Left forelimb (tissue), 1 donor: ENCODE measurements at regions not wholly inside any gene's neighbourhood (a gene's known extent, or its start where the extent isn't known, plus 50 kb on each side); places are given as distances from the start of the nearest gene placed in this dataset.
"Not testable (repeated sequence)": the region's sequence is repeated elsewhere in the genome, so short reads cannot be mapped to it uniquely, and the experiment has no call there.

Experiments used
- DNase-seq: peaks from one replicate; pipeline ENCODE4 v3.0.0-alpha.2; 2018; ENCODE audit warnings: low spot score

DNA sequence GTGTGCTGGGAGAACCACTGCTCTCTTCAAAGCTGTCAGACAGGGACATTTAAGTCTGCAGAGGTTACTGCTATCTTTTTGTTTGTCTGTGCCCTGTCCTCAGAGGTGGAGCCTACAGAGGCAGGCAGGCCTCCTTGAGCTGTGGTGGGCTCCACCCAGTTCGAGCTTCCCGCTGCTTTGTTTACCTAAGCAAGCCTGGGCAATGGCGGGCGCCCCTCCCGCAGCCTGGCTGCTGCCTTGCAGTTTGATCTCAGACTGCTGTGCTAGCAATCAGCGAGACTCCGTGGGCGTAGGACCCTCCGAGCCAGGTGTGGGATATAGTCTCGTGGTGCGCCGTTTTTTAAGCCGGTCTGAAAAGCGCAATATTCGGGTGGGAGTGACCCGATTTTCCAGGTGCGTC is 164.0 kb downstream of the HRH4 start:
- not testable (repeated sequence) for DNase-seq

DNA sequence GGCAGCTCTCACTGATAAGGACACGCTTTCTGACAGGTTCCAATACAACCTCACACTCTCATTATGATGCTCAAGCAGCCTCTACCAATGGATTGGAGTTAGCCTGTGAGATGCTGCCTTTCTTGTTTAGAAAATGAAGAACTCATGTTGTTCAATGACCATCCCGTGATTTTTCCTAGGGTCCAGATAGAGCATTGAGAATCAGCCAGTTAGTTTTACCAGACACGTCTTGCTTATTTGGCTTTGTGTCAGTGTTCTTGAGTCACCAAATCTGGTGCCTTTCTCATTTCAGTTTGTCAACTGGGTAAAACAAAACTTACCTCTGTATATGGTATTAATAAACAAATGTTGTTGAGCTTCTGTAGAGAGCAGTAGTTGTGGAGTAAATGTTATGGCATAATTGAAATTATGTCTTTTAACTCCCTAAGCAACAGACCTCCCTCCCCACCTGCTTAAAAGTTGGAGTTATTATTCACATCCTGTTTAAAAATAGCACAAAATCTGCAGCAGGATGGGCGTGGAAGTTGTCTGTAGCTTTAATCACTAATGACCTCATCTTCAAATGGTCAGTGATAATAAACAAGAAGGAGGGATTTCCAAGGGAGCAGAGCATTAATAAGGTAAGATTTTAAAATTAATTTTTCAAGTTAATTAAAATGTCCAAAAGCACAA is 167.3 kb downstream of the HRH4 start:
- no peak for DNase-seq

DNA sequence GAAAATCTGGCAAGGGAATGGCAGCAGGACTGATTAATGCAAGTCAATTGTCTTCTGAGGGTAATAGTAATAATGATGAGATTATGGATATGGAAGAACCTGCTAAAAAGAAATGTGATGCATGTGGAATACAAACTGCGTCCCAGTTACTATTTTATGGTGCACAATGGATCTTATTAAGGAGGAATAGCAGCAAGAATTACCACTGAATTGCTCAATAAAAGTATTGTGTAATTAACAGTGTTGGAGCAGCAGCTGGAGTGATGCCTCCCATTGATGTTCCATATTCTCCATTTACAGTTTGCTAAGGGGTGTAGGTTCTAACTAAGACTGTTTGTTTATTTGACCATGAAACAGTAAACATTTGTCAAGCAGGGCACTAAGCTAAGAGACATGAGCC is 167.9 kb downstream of the HRH4 start:
- DNase-seq = no peak

GRCh38 chr18:24629921-24630320 is 169.5 kb downstream of the HRH4 start:
- no peak for DNase-seq

DNA sequence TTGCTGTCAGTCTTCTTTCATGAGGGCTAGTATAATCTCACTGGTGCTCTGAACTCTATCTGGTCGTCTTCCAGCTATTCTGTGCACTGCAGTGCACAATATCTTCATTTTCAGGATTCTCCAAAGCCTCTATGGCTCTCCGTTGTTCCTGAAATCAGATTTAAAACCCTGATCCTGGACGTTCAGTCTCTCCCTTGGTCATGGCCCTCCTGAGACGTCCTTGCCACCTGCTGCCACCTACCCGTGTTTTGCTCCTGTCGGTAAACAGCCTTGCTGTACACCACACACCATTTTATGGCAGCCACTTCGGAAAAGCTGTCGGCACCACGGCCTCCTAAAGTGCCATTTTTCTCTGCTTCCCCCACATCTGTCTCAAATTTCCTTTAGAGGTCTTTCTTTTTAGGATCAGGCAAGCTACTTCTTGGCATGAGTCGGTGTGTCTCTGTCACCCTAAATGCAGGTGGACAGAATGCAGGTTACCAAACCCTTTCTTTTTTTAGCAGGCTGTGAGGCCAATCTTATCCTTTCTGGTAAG is 170.0 kb downstream of the HRH4 start:
- DNase-seq = no peak

- no peak for DNase-seq
These were observed 171.0 kb downstream of the HRH4 start for GRCh38 chr18:24631243-24632025.

DNA sequence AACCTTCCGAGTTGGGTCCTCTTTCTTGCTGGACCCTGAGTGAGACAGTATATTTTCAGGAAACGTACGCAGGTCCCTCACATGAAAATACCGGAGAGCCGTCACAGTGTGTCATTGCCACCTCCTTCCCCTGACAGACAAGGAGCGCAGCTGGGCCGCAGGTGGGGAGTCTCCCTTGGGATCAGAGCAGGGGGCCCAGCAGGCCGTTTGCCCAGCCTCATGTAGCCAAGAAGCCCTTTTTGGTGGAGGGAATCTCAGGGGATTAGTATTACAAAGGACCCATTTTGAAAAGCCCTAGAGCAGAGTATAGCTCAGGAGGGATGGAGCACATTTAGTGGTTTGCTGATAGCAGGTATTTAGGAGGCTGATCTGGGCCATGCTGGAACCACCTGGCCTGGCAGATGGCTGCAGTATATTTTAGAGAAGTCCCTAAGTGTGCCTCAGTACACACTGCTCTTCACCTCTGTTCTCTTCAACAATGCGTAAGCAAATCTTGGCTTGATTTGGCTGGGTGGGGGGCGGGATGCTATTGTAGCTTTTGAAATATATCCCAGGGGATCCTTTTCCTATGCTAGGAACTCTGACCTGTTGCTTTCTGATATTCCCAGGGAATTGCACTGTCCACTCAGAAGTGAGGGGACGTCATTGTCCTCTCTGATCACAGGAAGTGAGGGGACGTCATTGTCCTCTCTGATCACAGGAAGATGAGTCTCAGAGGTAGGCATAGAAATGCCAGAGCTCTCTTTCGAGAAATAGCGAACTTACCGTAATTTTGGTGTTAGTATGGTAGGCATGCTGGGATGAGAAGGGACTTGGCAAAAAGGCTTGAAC is 171.9 kb downstream of the HRH4 start:
- no peak for DNase-seq

DNA sequence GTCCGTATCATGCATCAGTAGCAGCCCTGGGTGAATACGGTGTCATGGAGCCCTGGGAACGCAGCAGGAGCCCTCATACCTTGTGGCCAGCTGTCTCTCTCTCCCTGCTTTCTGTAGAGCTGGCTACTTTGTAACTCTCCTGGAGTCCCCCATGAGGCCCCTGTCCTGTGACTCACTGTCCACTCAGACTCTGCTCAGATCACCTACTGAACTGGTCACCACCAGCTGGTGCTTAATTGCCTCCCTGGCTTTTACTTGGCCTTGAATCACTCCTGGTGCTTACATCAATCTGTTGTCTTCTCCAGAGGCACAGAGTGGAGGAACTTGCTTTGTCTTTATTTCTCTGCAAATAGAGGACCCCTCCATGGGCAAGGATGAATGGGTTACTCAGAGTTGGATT is 172.7 kb downstream of the HRH4 start:
- no peak for DNase-seq

DNA sequence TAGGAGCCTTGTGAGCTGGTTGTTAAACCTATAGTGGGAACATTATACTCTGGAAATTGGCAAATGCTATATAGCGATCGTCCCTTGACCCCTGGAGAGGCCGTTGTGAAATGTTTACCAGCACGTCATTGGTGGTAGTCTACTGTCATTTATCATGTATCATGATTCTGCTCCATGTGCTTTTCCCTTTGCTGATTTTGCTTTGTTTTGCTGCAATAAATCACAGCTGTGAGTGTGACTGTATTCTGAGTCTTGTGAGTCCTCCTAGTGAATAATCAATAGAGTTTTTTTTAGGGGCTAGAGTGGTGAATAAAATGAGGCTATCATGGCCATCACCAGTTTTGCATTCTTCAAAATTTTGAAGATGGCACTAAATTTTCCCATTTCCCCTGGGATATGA is 189.1 kb downstream of the HRH4 start:
- DNase-seq = no peak

DNA sequence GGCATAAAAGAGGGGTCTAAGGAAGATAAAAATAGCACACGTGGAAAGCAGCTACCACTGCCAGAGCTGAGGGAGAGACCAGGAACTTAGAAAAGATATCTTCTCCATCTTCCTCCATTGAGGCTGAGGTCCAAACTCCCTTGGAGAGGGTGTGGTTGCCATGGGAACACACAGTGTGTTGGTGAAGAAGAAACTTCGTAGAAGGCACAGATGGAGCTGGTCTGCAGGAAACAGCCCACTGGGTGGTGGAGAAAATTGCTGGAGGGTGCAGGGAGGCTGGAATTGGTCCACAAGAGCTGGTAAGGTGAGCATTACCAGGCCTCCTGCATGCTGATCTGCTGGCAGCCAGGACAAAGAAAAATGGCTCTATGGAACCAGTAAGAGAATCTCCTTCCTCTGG is 191.0 kb downstream of the HRH4 start:
- no peak for DNase-seq

- no peak for DNase-seq
These were observed 195.6 kb downstream of the HRH4 start for GRCh38 chr18:24656050-24656449.

- DNase-seq = no peak
These were observed 196.4 kb downstream of the HRH4 start for GRCh38 chr18:24656551-24657443.

DNA sequence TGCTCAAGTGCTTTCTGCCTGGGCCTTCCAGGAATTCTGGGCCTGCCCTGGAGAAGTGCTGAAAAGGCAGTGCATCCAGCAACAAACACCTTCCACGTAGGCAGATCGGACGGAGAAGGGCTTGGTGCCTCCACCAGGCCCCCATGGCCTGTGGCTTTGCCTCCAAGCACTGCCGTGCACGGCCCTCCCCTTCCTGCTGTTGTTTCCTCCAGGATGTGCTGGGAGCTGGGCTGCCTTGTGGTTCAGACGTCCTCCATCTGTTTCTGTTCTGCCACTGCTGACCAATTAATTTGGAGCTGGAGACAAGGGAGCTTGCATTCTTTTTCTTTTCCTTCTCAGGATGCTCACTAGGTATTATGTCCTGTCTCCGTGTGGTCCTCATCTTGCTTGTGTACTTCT is 197.0 kb downstream of the HRH4 start:
- DNase-seq = no peak

DNA sequence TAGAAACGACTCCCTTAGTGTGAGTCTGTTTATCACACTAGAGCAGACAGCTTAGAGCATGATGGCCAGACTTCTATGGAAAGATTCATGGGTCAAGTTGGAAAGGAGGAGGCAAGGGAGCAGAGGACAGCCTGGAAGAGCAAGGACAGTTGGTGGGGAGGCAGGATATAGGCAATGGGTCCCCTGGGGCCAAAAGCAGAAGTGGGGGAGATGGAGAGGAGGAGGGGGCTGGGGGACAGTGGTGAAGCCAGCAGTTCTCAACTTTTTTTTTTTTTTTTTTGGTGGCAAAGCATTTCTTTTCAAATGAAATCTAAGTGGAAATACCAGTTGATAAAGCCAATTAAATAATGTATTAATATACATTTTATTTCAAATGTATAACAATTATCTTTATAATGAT is 197.9 kb downstream of the HRH4 start:
- DNase-seq = no peak

DNA sequence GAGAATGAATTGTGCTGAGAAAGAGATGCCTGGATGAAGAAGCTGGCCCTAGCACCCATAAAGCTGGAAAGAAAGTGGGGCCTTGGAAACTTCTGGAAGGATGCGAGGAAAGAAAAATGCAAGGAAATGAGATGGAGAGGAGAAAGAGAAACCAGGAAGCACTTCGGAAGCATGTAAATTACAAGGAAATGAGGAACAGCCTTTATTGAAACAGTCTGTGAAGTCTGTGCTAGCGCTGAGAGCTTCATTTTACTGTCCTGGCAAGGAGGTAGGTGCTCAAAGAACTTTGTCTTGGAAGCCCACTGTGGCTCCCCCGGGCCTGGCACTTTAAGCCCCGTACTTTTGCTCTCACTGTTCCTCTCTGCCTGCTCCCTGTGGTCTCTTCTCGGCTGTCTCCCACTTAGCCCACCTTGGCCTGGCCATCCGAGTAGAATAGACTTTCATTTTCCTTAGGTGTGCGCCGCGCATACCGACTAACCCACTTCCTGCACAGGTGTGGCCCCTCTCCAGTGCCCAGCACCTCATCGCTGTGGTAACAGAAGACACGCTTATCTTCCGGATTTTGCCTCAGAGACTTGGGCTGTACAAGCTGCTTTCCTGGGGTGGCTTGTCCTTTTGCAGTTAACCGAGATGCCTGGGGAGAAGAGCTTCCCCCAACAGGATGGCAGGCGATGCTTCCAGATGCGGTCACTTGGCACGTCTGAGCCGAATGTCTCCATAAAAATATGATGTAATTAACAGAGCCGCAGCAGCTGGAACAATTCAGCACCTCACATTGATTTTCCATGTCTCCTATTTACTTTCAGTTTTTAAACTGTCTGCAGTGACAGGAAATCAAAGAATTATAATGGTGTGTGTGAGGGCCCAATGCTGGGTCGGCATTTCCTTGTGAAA is 199.6 kb downstream of the HRH4 start:
- peak; percentile 75 for DNase-seq

- no peak for DNase-seq
These were observed 200.5 kb downstream of the HRH4 start for GRCh38 chr18:24660956-24661355.

- DNase-seq = peak; percentile 72
These were observed 202.0 kb downstream of the HRH4 start for GRCh38 chr18:24662412-24662821.

DNA sequence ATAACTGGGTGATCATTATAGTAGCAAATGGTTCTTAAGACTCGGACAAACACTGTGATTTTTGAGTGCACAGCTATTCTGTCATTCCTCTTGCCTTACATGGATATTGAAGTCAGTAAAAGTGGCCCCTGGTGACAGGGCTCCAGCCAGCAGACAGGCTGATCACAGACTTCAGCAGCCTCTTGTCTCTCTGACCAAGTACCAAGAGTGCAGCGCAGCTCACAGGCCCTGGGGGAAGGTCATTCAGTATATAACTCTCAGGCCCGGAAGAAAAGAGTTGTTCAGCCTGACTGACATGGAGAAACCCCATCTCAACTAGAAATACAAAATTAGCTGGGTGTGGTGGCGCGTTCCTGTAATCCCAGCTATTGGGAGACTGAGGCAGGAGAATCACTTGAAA is 202.6 kb downstream of the HRH4 start:
- DNase-seq = no peak

- no peak for DNase-seq
These were observed 208.6 kb downstream of the HRH4 start for GRCh38 chr18:24669015-24669414.

DNA sequence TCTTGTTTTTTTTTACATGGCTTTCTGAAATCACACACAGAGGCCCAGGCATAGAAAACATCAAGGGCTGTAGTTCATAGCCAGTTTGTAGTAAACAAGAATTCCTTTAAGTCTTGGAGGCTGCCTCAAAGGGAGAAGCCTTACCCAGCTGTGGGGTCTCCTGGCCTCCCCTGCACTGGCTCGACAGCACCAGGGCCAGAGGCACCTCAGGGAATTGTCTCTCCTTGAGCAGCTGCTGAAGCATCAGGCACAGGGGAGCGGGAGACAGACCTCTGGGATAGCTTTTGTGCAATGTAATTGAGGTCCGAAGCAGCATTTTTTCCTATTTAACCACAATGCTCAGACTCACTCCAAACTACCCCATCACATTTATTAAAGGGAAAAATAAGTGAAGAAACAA is 209.1 kb downstream of the HRH4 start:
- DNase-seq = no peak
